GM12878 (cell line): ENCODE measurements at regions not wholly inside any gene's neighbourhood (a gene's known extent, or its start where the extent isn't known, plus 50 kb on each side); places are given as distances from the start of the nearest gene placed in this dataset.

Experiments used
- BCL11A ChIP-seq: IDR thresholded peaks from 2 replicates; pipeline ENCODE4 v1.6.1; 2011; ENCODE audit warnings: low read depth, low read length
- ESRRA ChIP-seq: IDR thresholded peaks from 2 replicates; pipeline ENCODE4 v1.6.1; 2012; ENCODE audit warnings: mild to moderate bottlenecking, low read length, improper control_type of control experiment
- MYC ChIP-seq: IDR thresholded peaks from 2 replicates; pipeline ENCODE4 v1.6.1; 2011; ENCODE audit warnings: mild to moderate bottlenecking, low read length, moderate library complexity, inconsistent platforms; ENCODE audit not compliant: insufficient read depth, insufficient replicate concordance, insufficient read length, severe bottlenecking
- POLR2A ChIP-seq: IDR thresholded peaks from 2 replicates; pipeline ENCODE4 v1.6.1; 2011; ENCODE audit warnings: low read depth, mild to moderate bottlenecking, low read length
- POLR2AphosphoS5 ChIP-seq: IDR thresholded peaks from 2 replicates; pipeline ENCODE4 v1.6.1; 2011; ENCODE audit warnings: mild to moderate bottlenecking, low read length, inconsistent platforms
- SMAD1 ChIP-seq: fragments of 450-650 bp; IDR thresholded peaks from 2 replicates; pipeline ENCODE4 v1.6.1; 2018; ENCODE audit warnings: mild to moderate bottlenecking, low read depth; ENCODE audit not compliant: partially characterized antibody
- TAF1 ChIP-seq: IDR thresholded peaks from 2 replicates; pipeline ENCODE4 v1.6.1; 2011; ENCODE audit warnings: mild to moderate bottlenecking, low read depth, low read length, borderline replicate concordance
- ZNF217 ChIP-seq: fragments of 450-650 bp; IDR thresholded peaks from 2 replicates; pipeline ENCODE4 v1.6.1; 2017; ENCODE audit warnings: antibody characterized with exemption, mild to moderate bottlenecking
- TF ChIP-seq, protein P1 (sequence below), 3 experiments: IDR thresholded peaks in 2 of 3; conservative IDR thresholded peaks in 1 of 3; 2 replicates each; pipeline ENCODE4 v1.5.1; 2011; ENCODE audit warnings: low read depth in 3 of 3, low read length in 3 of 3, mild to moderate bottlenecking in 3 of 3, control low read depth in 2 of 3, moderate library complexity in 2 of 3, inconsistent platforms in 1 of 3, mixed read lengths in 1 of 3; ENCODE audit not compliant: control insufficient read depth in 2 of 3, insufficient read depth in 1 of 3; ENCODE audit errors: extremely low read depth in 1 of 3
- TF ChIP-seq, protein P2 (sequence below): IDR thresholded peaks from 2 replicates; pipeline ENCODE4 v1.6.1; 2012; ENCODE audit warnings: low read length, inconsistent platforms

DNA sequence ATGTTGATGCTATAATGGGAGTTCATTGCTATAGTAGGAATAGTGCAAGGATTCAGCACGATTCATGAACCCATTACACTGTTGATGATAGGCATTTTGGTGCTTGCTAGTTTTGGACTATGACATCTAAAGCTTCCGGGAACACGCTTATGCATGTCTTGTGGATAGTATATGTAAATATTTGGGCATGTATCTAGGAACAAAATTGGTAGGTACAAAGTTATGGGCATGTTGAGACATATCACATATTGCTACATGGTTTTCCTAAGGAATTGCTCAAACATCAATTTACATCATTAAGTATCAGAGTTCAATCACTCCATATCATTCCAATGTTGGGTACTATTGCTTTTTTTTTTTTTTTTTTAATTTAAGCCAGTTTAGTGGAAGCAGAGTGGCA is 1103.2 kb downstream of the TBC1D22A start:
- TF ChIP-seq, protein P1, sequence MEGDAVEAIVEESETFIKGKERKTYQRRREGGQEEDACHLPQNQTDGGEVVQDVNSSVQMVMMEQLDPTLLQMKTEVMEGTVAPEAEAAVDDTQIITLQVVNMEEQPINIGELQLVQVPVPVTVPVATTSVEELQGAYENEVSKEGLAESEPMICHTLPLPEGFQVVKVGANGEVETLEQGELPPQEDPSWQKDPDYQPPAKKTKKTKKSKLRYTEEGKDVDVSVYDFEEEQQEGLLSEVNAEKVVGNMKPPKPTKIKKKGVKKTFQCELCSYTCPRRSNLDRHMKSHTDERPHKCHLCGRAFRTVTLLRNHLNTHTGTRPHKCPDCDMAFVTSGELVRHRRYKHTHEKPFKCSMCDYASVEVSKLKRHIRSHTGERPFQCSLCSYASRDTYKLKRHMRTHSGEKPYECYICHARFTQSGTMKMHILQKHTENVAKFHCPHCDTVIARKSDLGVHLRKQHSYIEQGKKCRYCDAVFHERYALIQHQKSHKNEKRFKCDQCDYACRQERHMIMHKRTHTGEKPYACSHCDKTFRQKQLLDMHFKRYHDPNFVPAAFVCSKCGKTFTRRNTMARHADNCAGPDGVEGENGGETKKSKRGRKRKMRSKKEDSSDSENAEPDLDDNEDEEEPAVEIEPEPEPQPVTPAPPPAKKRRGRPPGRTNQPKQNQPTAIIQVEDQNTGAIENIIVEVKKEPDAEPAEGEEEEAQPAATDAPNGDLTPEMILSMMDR (IDR thresholded peaks at IDR 0.05 in 2 of 3, conservative IDR thresholded peaks at IDR 0.05 in 1 of 3; ENCODE audit: control insufficient read depth in 2 of 3, extremely low read depth in 1 of 3, insufficient read depth in 1 of 3, low read depth in 3 of 3, low read length in 3 of 3): no peak
- TF ChIP-seq MYC (no peak), POLR2A (no peak), TAF1 (no peak), ZNF217 (no peak), ESRRA (no peak), POLR2AphosphoS5 (no peak), SMAD1 (no peak), BCL11A (no peak)
- TF ChIP-seq, protein P2, sequence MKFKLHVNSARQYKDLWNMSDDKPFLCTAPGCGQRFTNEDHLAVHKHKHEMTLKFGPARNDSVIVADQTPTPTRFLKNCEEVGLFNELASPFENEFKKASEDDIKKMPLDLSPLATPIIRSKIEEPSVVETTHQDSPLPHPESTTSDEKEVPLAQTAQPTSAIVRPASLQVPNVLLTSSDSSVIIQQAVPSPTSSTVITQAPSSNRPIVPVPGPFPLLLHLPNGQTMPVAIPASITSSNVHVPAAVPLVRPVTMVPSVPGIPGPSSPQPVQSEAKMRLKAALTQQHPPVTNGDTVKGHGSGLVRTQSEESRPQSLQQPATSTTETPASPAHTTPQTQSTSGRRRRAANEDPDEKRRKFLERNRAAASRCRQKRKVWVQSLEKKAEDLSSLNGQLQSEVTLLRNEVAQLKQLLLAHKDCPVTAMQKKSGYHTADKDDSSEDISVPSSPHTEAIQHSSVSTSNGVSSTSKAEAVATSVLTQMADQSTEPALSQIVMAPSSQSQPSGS: no peak
